T-helper 17 cell (primary cell): ENCODE measurements at regions not wholly inside any gene's neighbourhood (a gene's known extent, or its start where the extent isn't known, plus 50 kb on each side); places are given as distances from the start of the nearest gene placed in this dataset.

ENCODE experiments used
- ATAC-seq: fragments of 150-1000 bp; cut with Tn5 transposase; 2 replicates; pipeline ENCODE4 v1.10.0; 2021; ENCODE audit warnings: mild to moderate bottlenecking, moderate library complexity
- DNase-seq, 3 donors: peaks; one replicate each; pipeline versions ENCODE4 v3.0.0 to v3.0.0-alpha.2; 2020 to 2021
- H3K9me3 ChIP-seq: one replicate; pipeline ENCODE4 v1.7.0; 2013; ENCODE audit warnings: low read length, mild to moderate bottlenecking; ENCODE audit not compliant: control insufficient read depth, poor library complexity, severe bottlenecking
- H3K27ac Mint-ChIP-seq: one replicate; pipeline ENCODE4 v1.8.0; 2022; ENCODE audit warnings: mild to moderate bottlenecking, moderate library complexity, mixed read lengths
- H3K27me3 Mint-ChIP-seq: one replicate; pipeline ENCODE4 v1.8.0; 2022; ENCODE audit warnings: mixed read lengths
- H3K36me3 Mint-ChIP-seq: one replicate; pipeline ENCODE4 v1.8.0; 2022; ENCODE audit warnings: low read depth, mixed read lengths
- H3K4me1 Mint-ChIP-seq: one replicate; pipeline ENCODE4 v1.8.0; 2022; ENCODE audit warnings: mild to moderate bottlenecking, mixed read lengths
- H3K4me3 Mint-ChIP-seq: one replicate; pipeline ENCODE4 v1.8.0; 2022; ENCODE audit warnings: mild to moderate bottlenecking, moderate library complexity, mixed read lengths

DNA sequence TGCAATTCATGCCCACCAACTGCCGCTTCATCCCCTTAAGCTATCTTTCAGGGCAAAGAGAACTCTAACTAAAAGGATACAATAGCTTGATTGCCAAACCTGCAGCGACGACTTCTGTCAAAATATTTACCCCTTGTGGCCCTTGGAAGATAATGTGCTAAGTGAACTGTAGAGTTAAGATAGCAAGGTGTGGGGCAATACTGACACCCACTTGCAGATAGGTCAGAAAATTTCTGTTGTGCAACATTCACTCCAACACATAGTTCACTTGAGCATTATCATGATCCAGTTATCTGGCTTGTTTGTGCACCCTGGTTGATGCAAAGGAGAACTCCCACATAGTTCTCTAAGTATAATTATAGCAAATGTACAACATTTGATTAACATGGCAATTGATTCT is 55.6 kb downstream of the RHOXF2B start:
- Mint-ChIP-seq H3K27ac (no peak overlapping the region), H3K4me1 (no peaks in the 10 kb centered on the region), H3K4me3 (no peak overlapping the region), H3K36me3 (no peaks in the 10 kb centered on the region), H3K27me3 (peaks cover 7% of the 10 kb centered on the region)
- no peak for ATAC-seq
- DNase-seq: no peak
- no peaks in the 10 kb centered on the region for H3K9me3 ChIP-seq

DNA sequence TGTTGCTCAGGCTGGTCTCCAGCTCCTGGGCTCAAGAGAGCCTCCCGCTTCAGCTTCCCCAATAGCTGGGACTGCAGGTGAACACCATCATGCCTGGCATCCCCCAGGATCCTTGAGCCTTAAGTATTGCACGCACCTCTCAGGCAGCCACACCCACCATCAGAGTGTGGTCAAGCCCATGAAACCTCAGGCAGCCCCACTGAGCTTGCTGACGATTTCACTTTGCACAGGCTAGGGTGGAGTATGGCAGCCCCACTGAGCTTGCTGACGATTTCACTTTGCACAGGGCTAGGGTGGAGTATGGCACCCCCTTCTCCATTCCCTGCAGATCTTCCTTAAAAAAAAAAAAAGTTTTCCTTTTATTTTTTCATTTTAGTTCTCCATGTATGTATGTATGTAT is 57.2 kb downstream of the RHOXF2B start:
- peaks cover 17% of the 10 kb centered on the region for H3K27me3 Mint-ChIP-seq
- H3K9me3 ChIP-seq: no peaks in the 10 kb centered on the region
- H3K27ac Mint-ChIP-seq: peak overlapping the region; percentile 24
- peaks cover 9% of the 10 kb centered on the region for H3K4me1 Mint-ChIP-seq
- ATAC-seq: no peak
- H3K36me3 Mint-ChIP-seq: no peaks in the 10 kb centered on the region
- no peak for DNase-seq
- no peak overlapping the region for H3K4me3 Mint-ChIP-seq

DNA sequence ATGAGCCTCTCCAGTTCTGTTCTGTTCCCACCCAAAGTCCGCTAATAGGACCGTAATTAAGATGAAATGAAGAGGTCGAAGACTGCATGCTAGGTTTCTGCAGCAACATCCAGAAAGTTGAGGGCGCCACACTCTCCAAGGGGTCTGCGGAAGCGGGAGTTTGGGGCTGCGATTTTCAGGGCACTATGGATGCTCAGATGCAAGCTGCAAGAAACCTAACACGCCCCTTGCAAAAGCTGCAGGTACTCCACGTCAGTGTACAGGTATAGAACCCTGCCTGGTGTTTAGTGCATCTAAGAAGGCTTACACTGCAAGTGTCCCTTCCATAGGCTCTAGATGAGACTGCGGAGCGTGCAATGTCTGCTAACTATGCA is 61.4 kb downstream of the RHOXF2B start:
- no peak for DNase-seq
- H3K4me1 Mint-ChIP-seq: peaks cover 14% of the 10 kb centered on the region
- no peak for ATAC-seq
- H3K27ac Mint-ChIP-seq: peak overlapping the region; percentile 61
- peak overlapping the region; percentile 85 for H3K4me3 Mint-ChIP-seq
- H3K36me3 Mint-ChIP-seq: no peaks in the 10 kb centered on the region
- peaks cover 25% of the 10 kb centered on the region for H3K27me3 Mint-ChIP-seq
- no peaks in the 10 kb centered on the region for H3K9me3 ChIP-seq

DNA sequence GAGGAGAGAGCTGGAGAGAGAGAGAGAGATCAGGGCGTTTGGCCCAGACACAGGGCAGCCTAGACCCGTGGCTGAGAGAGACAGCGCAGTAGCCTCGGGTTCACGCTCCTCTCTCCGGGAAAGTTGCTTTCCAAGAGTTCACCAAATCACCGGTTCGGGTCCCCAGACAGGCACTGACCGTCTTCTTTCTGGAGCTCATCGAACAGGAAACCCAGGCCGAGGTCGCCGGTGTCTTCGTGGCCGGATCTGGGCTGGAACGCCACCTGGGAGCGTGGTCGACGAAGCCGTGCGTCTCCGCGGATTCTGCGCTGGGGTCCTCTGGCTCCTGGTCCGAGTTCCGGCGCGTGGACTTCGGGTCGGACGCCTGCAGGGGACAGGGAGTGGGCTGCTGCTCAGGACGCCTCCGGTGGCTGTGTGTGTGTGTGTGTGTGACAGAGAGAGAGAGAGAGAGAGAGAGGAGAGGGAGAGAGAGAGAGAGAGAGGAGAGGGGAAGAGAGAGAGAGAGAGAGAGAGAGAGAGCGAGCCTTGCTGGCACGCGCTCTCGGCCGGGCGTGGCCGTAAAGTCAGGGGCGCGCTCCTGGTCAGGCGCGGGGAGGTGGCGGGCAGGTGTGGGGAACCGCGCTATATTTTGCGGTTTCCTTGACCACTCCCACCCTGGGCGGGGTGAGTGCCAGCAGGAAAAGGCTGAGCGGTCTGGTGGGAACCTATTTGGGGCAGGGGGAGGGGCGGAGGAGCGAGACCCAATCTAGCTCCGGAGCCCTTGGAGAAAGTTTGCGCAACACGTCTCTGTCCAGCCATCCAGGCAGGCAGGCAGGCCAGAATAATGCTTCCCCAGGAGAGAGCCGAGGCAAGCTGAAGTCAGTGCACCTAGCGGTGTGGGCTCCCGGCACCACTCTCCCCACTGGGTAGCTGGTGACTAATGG is 62.1 kb downstream of the RHOXF2B start:
- peaks cover 25% of the 10 kb centered on the region for H3K27me3 Mint-ChIP-seq
- ATAC-seq (peak; percentile 28), DNase-seq (no peak)
- H3K27ac Mint-ChIP-seq: peak overlapping the region; percentile 61
- H3K36me3 Mint-ChIP-seq: no peaks in the 10 kb centered on the region
- H3K4me3 Mint-ChIP-seq: peak overlapping the region; percentile 85
- H3K9me3 ChIP-seq: no peaks in the 10 kb centered on the region
- H3K4me1 Mint-ChIP-seq: peaks cover 14% of the 10 kb centered on the region

DNA sequence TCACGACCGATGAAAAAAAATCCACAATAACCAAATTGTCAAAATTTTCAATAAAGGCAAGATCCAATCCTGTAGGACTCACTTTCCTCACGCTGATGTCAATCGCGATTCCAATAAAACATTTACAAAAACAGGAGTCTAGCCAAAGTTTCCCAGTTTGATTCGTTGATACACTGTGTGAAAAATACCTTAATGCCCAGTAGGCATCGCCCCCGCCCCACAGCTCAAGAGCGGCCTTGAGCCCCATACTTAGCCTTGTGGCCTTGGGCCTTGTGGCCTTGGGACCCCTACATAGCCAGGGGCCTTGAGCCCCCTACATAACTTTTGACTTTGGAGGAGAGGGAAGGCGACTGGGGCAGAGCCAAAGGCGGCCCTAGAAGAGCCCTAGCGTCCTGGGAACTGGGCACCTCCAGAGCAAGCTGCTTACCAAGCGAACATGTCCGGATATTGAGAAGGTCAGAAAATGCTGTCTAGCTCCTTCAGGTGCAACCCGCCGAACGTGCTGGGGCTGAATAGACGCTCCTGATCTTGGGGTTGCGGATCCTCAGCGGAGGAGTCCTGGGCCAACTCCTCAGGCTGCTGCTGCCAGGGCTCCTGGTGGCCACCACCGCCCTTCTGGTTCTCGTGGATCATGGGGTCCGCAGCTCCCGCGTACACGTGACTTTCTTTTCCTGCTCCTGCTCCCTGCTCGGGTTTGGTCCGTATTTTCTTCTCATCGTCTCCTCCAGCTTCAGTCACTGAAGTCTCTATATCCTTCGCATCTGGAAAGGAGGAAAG is 62.9 kb downstream of the RHOXF2B start:
- Mint-ChIP-seq H3K27me3 (peaks cover 25% of the 10 kb centered on the region), H3K4me1 (peaks cover 14% of the 10 kb centered on the region), H3K36me3 (no peaks in the 10 kb centered on the region), H3K27ac (peak overlapping the region; percentile 61), H3K4me3 (peak overlapping the region; percentile 85)
- H3K9me3 ChIP-seq: no peaks in the 10 kb centered on the region
- DNase-seq (no peak), ATAC-seq (no peak)

DNA sequence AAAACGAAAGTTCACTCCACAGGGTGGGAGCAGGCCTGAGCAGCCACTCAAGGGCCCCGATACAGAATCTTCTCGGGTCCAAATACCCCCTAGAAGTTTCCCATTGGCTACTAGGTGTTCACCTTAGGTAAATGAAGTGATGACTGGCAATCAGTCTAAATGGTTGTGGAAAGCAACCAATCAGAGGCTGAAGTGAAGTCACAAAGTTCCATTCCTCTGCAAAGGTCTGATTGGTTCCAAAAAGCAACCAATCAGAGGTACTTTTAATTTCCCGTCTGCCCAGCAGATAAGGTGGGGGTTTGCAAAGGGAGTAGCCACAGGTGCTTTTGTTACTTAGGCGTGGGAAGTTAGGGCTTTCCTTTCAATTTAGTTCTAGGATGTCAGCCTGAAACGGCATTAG is 58.2 kb upstream of the NKAP start:
- no peak for ATAC-seq
- Mint-ChIP-seq H3K27me3 (peaks cover 30% of the 10 kb centered on the region), H3K4me3 (no peak overlapping the region), H3K36me3 (no peaks in the 10 kb centered on the region), H3K4me1 (peaks cover 8% of the 10 kb centered on the region), H3K27ac (no peak overlapping the region)
- no peaks in the 10 kb centered on the region for H3K9me3 ChIP-seq
- DNase-seq: no peak

DNA sequence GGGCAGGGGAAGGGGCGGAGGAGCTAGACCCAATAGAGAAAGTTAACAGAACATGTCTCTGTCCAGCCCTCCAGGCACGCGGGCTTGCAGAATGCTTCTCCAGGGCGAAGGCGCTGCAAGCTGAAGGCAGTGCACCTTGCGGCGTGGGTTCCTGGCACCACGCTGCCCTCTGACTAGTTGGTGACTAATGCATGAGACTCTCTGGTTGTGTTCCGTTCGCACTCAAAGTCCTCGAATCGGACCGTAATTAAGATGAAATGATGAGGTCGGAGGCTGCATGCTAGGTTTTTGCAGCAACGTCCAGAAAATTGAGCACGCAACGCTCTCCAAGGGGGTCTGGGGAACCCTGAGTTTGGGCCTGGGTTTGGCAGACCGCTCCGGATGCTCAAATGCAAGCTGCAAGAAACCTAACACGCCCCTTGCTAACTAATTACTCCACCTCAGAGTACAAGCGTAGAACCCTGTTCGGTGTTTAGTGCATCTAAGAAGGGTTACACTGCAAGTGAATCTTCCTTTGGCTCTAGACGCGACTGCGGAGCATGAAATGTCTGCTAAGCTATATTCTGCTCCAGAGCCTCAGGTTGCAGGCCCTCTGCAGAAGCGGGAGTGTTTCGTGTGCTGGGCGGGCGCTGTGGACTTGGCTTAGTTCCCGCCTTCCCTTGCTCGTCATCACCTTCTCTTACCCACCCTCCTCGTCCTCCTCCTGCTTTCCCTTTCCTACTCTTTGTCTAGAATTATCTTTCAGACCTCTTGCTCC is 57.1 kb upstream of the NKAP start:
- peak overlapping the region; percentile 78 for H3K27ac Mint-ChIP-seq
- H3K36me3 Mint-ChIP-seq: no peaks in the 10 kb centered on the region
- DNase-seq: no peak
- ATAC-seq: no peak
- H3K9me3 ChIP-seq: no peaks in the 10 kb centered on the region
- peak overlapping the region; percentile 82 for H3K4me3 Mint-ChIP-seq
- peaks cover 41% of the 10 kb centered on the region for H3K27me3 Mint-ChIP-seq
- H3K4me1 Mint-ChIP-seq: peaks cover 8% of the 10 kb centered on the region

DNA sequence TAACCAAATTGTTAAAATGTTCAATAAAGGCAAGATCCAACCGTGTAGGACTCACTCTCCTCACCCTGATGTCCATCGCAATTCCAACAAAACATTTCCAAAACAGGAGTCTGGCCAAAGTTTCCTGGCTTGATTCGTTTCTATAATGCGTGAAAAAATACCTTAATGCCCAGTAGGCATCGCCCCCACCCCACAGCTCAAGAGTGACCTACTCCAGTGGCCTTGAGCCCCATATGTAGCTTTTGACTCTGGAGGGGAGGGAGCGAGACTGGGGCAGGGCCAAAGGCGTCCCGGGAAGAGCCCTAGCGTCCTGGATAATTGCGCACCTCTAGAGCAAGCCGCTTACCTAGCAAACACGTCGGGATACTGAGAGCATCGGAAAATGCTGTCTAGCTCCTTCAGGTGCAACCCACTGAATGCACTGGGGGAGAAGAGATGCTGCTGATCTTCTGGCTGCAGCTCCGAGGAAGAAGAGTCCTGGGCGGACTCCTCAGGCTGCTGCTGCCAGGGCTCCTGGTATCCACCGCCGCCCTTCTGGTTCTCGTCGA is 55.6 kb upstream of the NKAP start:
- ATAC-seq (no peak), DNase-seq (no peak)
- H3K9me3 ChIP-seq: no peaks in the 10 kb centered on the region
- Mint-ChIP-seq H3K36me3 (no peaks in the 10 kb centered on the region), H3K4me3 (peak overlapping the region; percentile 12), H3K27ac (no peak overlapping the region), H3K4me1 (peaks cover 8% of the 10 kb centered on the region), H3K27me3 (peaks cover 54% of the 10 kb centered on the region)

DNA sequence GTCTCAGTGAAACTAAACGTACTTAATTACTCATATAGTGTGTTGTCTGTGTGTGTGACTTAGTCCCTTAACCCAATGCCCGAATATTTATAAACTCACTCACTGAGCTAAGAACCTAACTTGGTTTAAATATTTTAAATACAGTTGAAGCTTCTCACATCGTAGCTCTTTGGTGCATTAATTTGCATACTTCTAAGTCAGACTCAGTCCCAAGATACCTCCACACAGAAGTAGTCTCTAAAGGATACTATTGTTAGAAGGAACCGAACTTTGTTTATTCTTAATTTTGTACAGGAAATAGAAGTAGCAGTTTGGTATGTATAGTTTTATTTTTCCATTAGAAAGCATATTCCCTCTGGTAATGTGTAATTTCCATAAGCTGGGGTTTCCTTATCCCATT is 54.0 kb upstream of the NKAP start:
- ATAC-seq (no peak), DNase-seq (no peak)
- no peaks in the 10 kb centered on the region for H3K36me3 Mint-ChIP-seq
- H3K27ac Mint-ChIP-seq: no peak overlapping the region
- no peak overlapping the region for H3K4me3 Mint-ChIP-seq
- no peaks in the 10 kb centered on the region for H3K9me3 ChIP-seq
- peaks cover 8% of the 10 kb centered on the region for H3K4me1 Mint-ChIP-seq
- peaks cover 60% of the 10 kb centered on the region for H3K27me3 Mint-ChIP-seq

DNA sequence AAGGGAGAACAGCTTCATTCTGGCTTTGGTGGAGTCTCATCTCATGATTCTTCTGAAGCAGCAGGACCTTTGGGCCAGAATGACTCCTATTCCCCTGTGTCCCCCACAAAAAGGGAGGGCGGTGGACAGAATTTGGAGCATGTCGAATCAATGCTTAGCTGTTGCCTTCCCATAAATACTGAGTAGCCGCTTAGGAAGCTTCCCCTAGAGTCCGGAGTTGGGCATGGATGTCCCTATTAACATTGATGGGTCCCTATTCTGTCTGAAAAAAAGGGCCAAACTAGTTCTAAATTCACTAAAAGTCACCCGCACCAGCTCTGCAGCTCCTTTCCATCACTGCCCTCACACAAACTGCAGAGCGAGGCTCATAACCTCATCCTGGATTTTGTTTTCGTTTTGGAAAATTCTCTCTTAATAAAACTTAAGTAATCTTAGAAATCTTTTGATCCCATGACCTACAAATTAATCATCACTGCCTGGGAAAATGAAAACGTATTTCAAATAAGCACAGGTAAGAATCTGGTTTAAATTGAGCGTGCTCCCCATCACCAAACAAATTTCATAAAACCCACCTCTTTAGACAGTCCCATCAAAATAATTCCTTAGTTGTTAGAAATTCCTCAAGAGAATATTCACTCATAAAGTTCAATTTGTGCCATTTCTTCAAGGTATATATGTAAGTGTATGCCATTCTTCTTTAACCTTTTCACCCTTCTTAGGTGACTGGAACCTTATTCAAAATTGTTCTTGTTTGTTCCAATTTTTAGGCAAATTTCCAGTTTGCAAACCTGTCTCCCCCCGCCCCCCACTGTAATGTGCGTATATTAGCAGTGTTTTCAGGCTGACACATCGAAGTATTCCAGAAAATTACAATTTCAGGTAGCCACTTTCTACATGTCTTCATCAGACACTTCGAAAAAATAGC is 53.3 kb upstream of the NKAP start:
- Mint-ChIP-seq H3K27me3 (peaks cover 58% of the 10 kb centered on the region), H3K36me3 (no peaks in the 10 kb centered on the region), H3K27ac (no peak overlapping the region), H3K4me3 (no peak overlapping the region), H3K4me1 (peaks cover 8% of the 10 kb centered on the region)
- ATAC-seq (no peak), DNase-seq (no peak)
- no peaks in the 10 kb centered on the region for H3K9me3 ChIP-seq

DNA sequence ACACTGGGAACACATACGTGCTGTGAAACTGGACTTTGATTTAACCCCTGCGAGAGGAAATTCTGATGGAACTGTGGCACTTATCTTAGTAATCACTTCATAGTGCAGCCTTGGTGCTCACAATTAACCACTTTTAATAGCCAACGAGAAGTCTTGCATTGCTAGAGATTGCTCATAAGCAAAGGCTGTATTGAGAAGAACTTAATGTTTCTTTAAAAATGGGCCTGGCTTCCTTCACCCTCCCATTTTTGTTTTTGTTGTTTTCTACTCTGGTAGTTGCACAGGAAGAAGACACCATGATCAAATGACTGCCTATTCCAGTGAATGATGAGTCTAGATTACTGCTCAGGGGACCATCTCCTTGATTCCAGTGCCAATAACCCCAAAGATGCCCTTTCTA is 52.5 kb upstream of the NKAP start:
- Mint-ChIP-seq H3K27me3 (peaks cover 65% of the 10 kb centered on the region), H3K27ac (no peak overlapping the region), H3K4me1 (peaks cover 8% of the 10 kb centered on the region), H3K36me3 (no peaks in the 10 kb centered on the region), H3K4me3 (no peak overlapping the region)
- ATAC-seq (no peak), DNase-seq (no peak)
- no peaks in the 10 kb centered on the region for H3K9me3 ChIP-seq
